H1 (cell line): ENCODE measurements at regions not wholly inside any gene's neighbourhood (a gene's known extent, or its start where the extent isn't known, plus 50 kb on each side); places are given as distances from the start of the nearest gene placed in this dataset.

Experiments
- CEBPB ChIP-seq: IDR thresholded peaks from 2 replicates; pipeline ENCODE4 v1.6.1; 2012; ENCODE audit warnings: low read depth, low read length
- CTCF ChIP-seq, 3 experiments: IDR thresholded peaks; 1 replicate in 2 of 3; 2 replicates in 1 of 3; pipeline versions ENCODE4 v1.5.1 to v1.6.1; 2011; ENCODE audit warnings: low read length in 3 of 3, mild to moderate bottlenecking in 3 of 3, inconsistent platforms in 2 of 3, low read depth in 1 of 3, moderate library complexity in 1 of 3; ENCODE audit not compliant: insufficient read depth in 1 of 3; ENCODE audit errors: control extremely low read depth in 1 of 3
- RBBP5 ChIP-seq: IDR thresholded peaks from 2 replicates; pipeline ENCODE4 v1.7.1; 2012; ENCODE audit warnings: low read depth, mild to moderate bottlenecking, inconsistent platforms, low read length, moderate library complexity, borderline replicate concordance
- SIN3A ChIP-seq, 2 experiments: IDR thresholded peaks in 1 of 2; conservative IDR thresholded peaks in 1 of 2; 2 replicates each; pipeline ENCODE4 v1.6.1; 2011 to 2012; ENCODE audit warnings: low read length in 2 of 2, improper control_type of control experiment in 1 of 2, low read depth in 1 of 2, mild to moderate bottlenecking in 1 of 2
- YY1 ChIP-seq: IDR thresholded peaks from 2 replicates; pipeline ENCODE4 v1.6.1; 2011; ENCODE audit warnings: low read depth, mild to moderate bottlenecking, low read length

GRCh38 chrX:74370487-74370886 is 50.8 kb upstream of the SLC16A2 start:
- TF ChIP-seq SIN3A (conservative IDR thresholded peaks at IDR 0.05 in 1 of 2, IDR thresholded peaks at IDR 0.05 in 1 of 2; ENCODE audit: low read depth in 1 of 2, low read length in 2 of 2) (no peak), CTCF (IDR thresholded peaks at IDR 0.05; ENCODE audit: control extremely low read depth in 1 of 3, insufficient read depth in 1 of 3, low read depth in 1 of 3, low read length in 3 of 3) (no peak), RBBP5 (no peak), YY1 (no peak), CEBPB (no peak)
